B cell (primary cell): ENCODE measurements at regions not wholly inside any gene's neighbourhood (a gene's known extent, or its start where the extent isn't known, plus 50 kb on each side); places are given as distances from the start of the nearest gene placed in this dataset.
"Not testable (repeated sequence)": the region's sequence is repeated elsewhere in the genome, so short reads cannot be mapped to it uniquely, and the experiment has no call there.

Source experiments
- ATAC-seq: fragments of 200-7000 bp; cut with Tn5 transposase; one replicate; pipeline ENCODE4 v1.10.0; 2021; ENCODE audit warnings: low read depth, mild to moderate bottlenecking, moderate number of reproducible peaks, moderate library complexity
- CTCF ChIA-PET: fragments of 350-600 bp; sonication (Branson Sonifier 250); formaldehyde crosslinking; loops from one replicate; lab custom pipeline; 2021; ENCODE audit warnings: antibody characterized with exemption, inconsistent platforms; lab: Charles Lee
- POLR2A ChIA-PET: fragments of 350-600 bp; sonication (Branson Sonifier 250); formaldehyde crosslinking; loops from one replicate; lab custom pipeline; 2021; ENCODE audit warnings: antibody characterized with exemption; lab: Charles Lee
- DNase-seq: peaks from one replicate; pipeline ENCODE4 v3.0.0; 2013
- H2AFZ ChIP-seq: 2 replicates; pipeline ENCODE4 v1.6.1; 2012; ENCODE audit warnings: mild to moderate bottlenecking, low read depth, low read length; ENCODE audit not compliant: insufficient read depth, poor library complexity, severe bottlenecking
- H3K27ac ChIP-seq, 2 donors: 1 replicate in 1 of 2; 2 replicates in 1 of 2; pipeline ENCODE4 v1.5.1; 2012 to 2013; ENCODE audit warnings: low read length in 2 of 2, mild to moderate bottlenecking in 2 of 2, moderate library complexity in 1 of 2
- H3K27me3 ChIP-seq, 4 experiments: fragments of 200-600 bp in 1 of 4; sonication (generic) in 1 of 4; replicated peaks in 1 of 4; 1 replicate in 2 of 4; 2 replicates in 2 of 4; pipeline versions ENCODE4 v1.6.1 to v1.7.0; 2013 to 2016; ENCODE audit warnings: low read length in 3 of 4, mild to moderate bottlenecking in 2 of 4, mixed read lengths in 1 of 4, moderate library complexity in 1 of 4; ENCODE audit not compliant: insufficient read depth in 4 of 4, control insufficient read depth in 3 of 4; ENCODE audit errors: control extremely low read depth in 1 of 4
- H3K36me3 ChIP-seq, 2 experiments: replicated peaks in 1 of 2; 1 replicate in 1 of 2; 2 replicates in 1 of 2; pipeline versions ENCODE4 v1.6.1 to v1.7.1; 2013; ENCODE audit warnings: low read length in 1 of 2; ENCODE audit not compliant: insufficient read depth in 2 of 2, control insufficient read depth in 1 of 2; ENCODE audit errors: control extremely low read depth in 1 of 2, extremely low read depth in 1 of 2
- H3K4me1 ChIP-seq, 2 donors: fragments of 200-600 bp in 1 of 2; sonication (generic) in 1 of 2; 1 replicate in 1 of 2; 2 replicates in 1 of 2; pipeline versions ENCODE4 v1.5.1 to v1.6.1; 2013 to 2017; ENCODE audit warnings: low read length in 2 of 2; ENCODE audit not compliant: control insufficient read depth in 2 of 2, insufficient read depth in 2 of 2
- H3K4me2 ChIP-seq: replicated peaks from 2 replicates; pipeline ENCODE3; 2012; ENCODE audit warnings: mild to moderate bottlenecking, low read depth, low read length; ENCODE audit not compliant: poor library complexity, severe bottlenecking
- H3K4me3 ChIP-seq, 5 experiments: fragments of 200-600 bp in 1 of 5; sonication (generic) in 1 of 5; 1 replicate in 3 of 5; 2 replicates in 2 of 5; pipeline versions ENCODE4 v1.5.1 to v1.7.0; 2011 to 2016; ENCODE audit warnings: low read length in 4 of 5, mild to moderate bottlenecking in 4 of 5, low read depth in 2 of 5, control low read depth in 1 of 5, moderate library complexity in 1 of 5; ENCODE audit not compliant: insufficient read depth in 1 of 5; ENCODE audit errors: control extremely low read depth in 1 of 5, extremely low read depth in 1 of 5
- H3K79me2 ChIP-seq: fragments of 200-600 bp; sonication (generic); one replicate; pipeline ENCODE4 v1.6.0; 2016; ENCODE audit warnings: low read length; ENCODE audit not compliant: control insufficient read depth, insufficient read depth
- H3K9ac ChIP-seq: fragments of 200-600 bp; sonication (generic); 2 replicates; pipeline ENCODE4 v1.6.1; 2017; ENCODE audit warnings: mild to moderate bottlenecking, low read length, moderate library complexity
- H3K9me3 ChIP-seq, 3 donors: one replicate each; pipeline versions ENCODE4 v1.6.1 to v1.7.1; 2013; ENCODE audit warnings: low read length in 2 of 3; ENCODE audit not compliant: control insufficient read depth in 2 of 3, insufficient read depth in 1 of 3; ENCODE audit errors: control extremely low read depth in 1 of 3
- H4K20me1 ChIP-seq: 2 replicates; pipeline ENCODE4 v1.6.0; 2012; ENCODE audit warnings: mild to moderate bottlenecking, low read length; ENCODE audit not compliant: insufficient read depth, control insufficient read depth, poor library complexity, severe bottlenecking
- H3K27ac Mint-ChIP-seq: one replicate; pipeline ENCODE4 v1.8.0; 2021; ENCODE audit warnings: mixed read lengths
- H3K27me3 Mint-ChIP-seq: one replicate; pipeline ENCODE4 v1.8.0; 2021; ENCODE audit warnings: mixed read lengths
- H3K4me1 Mint-ChIP-seq: one replicate; pipeline ENCODE4 v1.8.0; 2021; ENCODE audit warnings: mixed read lengths
- H3K4me3 Mint-ChIP-seq: one replicate; pipeline ENCODE4 v1.8.0; 2021; ENCODE audit warnings: mixed read lengths
- H3K9me3 Mint-ChIP-seq: one replicate; pipeline ENCODE4 v1.8.0; 2022; ENCODE audit warnings: mixed read lengths; ENCODE audit not compliant: insufficient read depth
- CTCF ChIP-seq: fragments of 200-600 bp; IDR thresholded peaks from one replicate; pipeline ENCODE4 v1.8.0; 2022; ENCODE audit warnings: antibody characterized with exemption, mild to moderate bottlenecking
- EZH2 ChIP-seq: IDR thresholded peaks from 2 replicates; pipeline ENCODE4 v1.6.1; 2012; ENCODE audit warnings: borderline replicate concordance, low read depth, mild to moderate bottlenecking, moderate library complexity, low read length; ENCODE audit not compliant: insufficient read depth, poor library complexity, severe bottlenecking
- WGBS: methylation state at CpG from one replicate; pipeline ENCODE4 v1.1.5; 2013; ENCODE audit warnings: missing lambda C conversion rate; ENCODE audit not compliant: insufficient coverage; 5-methylcytosine and 5-hydroxymethylcytosine counted together
- intact Hi-C: fragments of 100-400 bp; cut with micrococcal nuclease; formaldehyde crosslinking; loops from one replicate; pipeline ENCODE4 v1.10.0; 2022

- Mint-ChIP-seq H3K4me3 (no peak overlapping the region), H3K9me3 (peaks cover 10% of the 10 kb centered on the region), H3K27me3 (no peaks in the 10 kb centered on the region), H3K27ac (no peak overlapping the region), H3K4me1 (no peaks in the 10 kb centered on the region)
- Histone ChIP-seq H2AFZ (no peak overlapping the region), H3K4me1 (no peaks in the 10 kb centered on the region), H3K9me3 (peaks cover 1 to 7% (median 7%) of the 10 kb centered on the region in 3 donors), H3K79me2 (no peaks in the 10 kb centered on the region), H3K36me3 (no peaks in the 10 kb centered on the region), H3K27ac (no peak overlapping the region), H3K4me2 (no peak overlapping the region), H4K20me1 (no peaks in the 10 kb centered on the region), H3K27me3 (no peaks in the 10 kb centered on the region), H3K4me3 (no peak overlapping the region), H3K9ac (no peak overlapping the region)
- no peak for DNase-seq
- ChIA-PET POLR2A (no interaction called here), CTCF (no interaction called here)
- no peak for TF ChIP-seq CTCF
- no peak for TF ChIP-seq EZH2
- no peak for ATAC-seq
- intact Hi-C loops: no loop called here
- no CpG with 5 or more reads among the region's 1 CpG for WGBS
These were observed 1397.6 kb downstream of the GATA3 start for GRCh38 chr10:9452056-9452455.

GRCh38 chr10:9453871-9454270 lies 1399.4 kb downstream of the GATA3 start:
- CTCF ChIA-PET: not testable (repeated sequence)

More at GRCh38 chr10:9453871-9454270, 1399.4 kb downstream of the GATA3 start:
- H3K36me3 ChIP-seq, H3K9me3 Mint-ChIP-seq, H3K4me1 ChIP-seq, POLR2A ChIA-PET, H3K27me3 ChIP-seq, H4K20me1 ChIP-seq, H3K4me3 ChIP-seq, DNase-seq, ATAC-seq, H3K79me2 ChIP-seq, H3K4me2 ChIP-seq, intact Hi-C loops, H3K27me3 Mint-ChIP-seq, H3K4me1 Mint-ChIP-seq, H3K27ac Mint-ChIP-seq, H3K27ac ChIP-seq, H3K9me3 ChIP-seq, H3K9ac ChIP-seq, H2AFZ ChIP-seq, H3K4me3 Mint-ChIP-seq: not testable (repeated sequence)
- 83% methylated on average over 1 of the region's 3 CpGs for WGBS
